Vagina (tissue), 2 donors: ENCODE measurements at regions not wholly inside any gene's neighbourhood (a gene's known extent, or its start where the extent isn't known, plus 50 kb on each side); places are given as distances from the start of the nearest gene placed in this dataset.

Experiments used
- POLR2A ChIP-seq, 2 donors: fragments of 450-650 bp; IDR thresholded peaks; one replicate each; pipeline ENCODE4 v1.6.1; 2017; ENCODE audit warnings: antibody characterized with exemption in 2 of 2, mild to moderate bottlenecking in 2 of 2, moderate library complexity in 2 of 2
- POLR2AphosphoS5 ChIP-seq, 2 donors: sonication (generic); formaldehyde crosslinking; IDR thresholded peaks; one replicate each; pipeline ENCODE4 v1.9.0; 2017; ENCODE audit warnings: antibody characterized with exemption in 2 of 2, mild to moderate bottlenecking in 2 of 2, low read depth in 1 of 2; ENCODE audit not compliant: insufficient read depth in 1 of 2

DNA sequence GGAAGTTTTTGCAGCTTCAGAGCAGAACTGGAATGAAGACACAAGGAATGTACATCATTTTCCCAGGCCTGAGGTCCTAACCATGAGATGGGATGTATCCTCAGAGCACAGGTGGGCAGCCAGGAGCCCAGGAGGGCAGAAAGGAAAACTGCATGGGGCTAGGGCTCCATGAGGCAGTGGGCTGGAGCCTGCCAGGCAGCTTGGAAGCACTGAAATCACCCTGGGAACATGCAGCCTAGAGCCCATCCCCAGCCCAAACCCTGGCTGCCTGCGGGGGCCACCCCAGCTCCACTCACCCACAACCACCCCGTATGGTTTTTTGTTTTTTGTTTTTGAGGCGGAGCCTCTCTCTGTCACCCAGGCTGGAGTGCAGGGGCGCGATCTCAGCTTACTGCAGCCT is 86.2 kb upstream of the SIAH1 start:
- TF ChIP-seq POLR2A (IDR thresholded peaks at IDR 0.05): no peak
- TF ChIP-seq POLR2AphosphoS5 (IDR thresholded peaks at IDR 0.05; ENCODE audit: insufficient read depth in 1 of 2, low read depth in 1 of 2): no peak
